ENCODE measurements at regions not wholly inside any gene's neighbourhood (a gene's known extent, or its start where the extent isn't known, plus 50 kb on each side); places are given as distances from the start of the nearest gene placed in this dataset.

DNA sequence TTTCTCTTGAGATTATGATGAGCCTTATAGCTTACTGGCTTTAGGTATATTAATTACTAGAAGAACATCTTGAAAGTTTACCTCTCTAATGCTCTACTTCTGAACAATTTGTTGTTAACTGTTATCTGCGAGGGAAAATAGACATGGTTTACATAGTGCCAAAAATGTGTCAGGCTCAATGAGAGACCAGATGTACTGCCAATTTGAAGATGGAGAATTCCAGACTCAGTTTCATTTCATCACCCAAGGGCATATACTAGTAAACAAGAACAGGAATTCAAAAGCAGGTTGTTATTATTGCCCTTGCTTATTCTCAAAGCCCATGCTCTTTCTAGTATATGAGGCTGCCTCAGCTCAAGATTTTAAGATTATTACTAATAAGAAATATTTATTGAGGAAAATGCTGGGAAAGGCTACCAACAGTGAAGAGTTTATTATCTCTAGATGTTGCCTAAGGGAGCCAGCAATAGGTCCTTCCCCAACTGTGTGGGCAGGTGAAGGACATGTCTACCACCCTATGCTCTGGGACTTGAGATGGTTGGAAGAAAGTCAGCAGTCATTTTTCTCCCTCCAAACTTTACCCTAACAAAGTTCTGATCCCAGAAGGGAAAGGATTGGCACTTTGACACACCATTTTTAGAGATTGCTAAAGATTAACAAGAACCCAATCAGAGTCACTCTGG, 792.7 kb downstream of the METTL4 start:
- no peak for DNase-seq (ENCODE audit: low read depth, low spot score)
- H3K27ac ChIP-seq (ENCODE audit: low read depth, low read length): no peak overlapping the region
- TF ChIP-seq POLR2A (IDR thresholded peaks at IDR 0.05; ENCODE audit: borderline replicate concordance, extremely low read depth, insufficient read depth, insufficient read length) (no peak), CTCF (IDR thresholded peaks at IDR 0.05 in 2 of 3, conservative IDR thresholded peaks at IDR 0.05 in 1 of 3; ENCODE audit: borderline replicate concordance in 1 of 3, insufficient read depth in 1 of 3, low read depth in 2 of 3, low read length in 2 of 3) (no peak), POLR2AphosphoS5 (IDR thresholded peaks at IDR 0.05; ENCODE audit: low read depth, low read length) (no peak), JUND (IDR thresholded peaks at IDR 0.05) (no peak), SIN3A (IDR thresholded peaks at IDR 0.05; ENCODE audit: low read depth) (no peak), EZH2phosphoT487 (IDR thresholded peaks at IDR 0.05; ENCODE audit: borderline replicate concordance) (no peak), REST (IDR thresholded peaks at IDR 0.05; ENCODE audit: low read depth) (no peak), SP1 (IDR thresholded peaks at IDR 0.05; ENCODE audit: low read depth) (no peak), FOSL1 (IDR thresholded peaks at IDR 0.05; ENCODE audit: low read depth) (no peak), RAD21 (IDR thresholded peaks at IDR 0.05; ENCODE audit: low read depth) (no peak), CBX3 (IDR thresholded peaks at IDR 0.05; ENCODE audit: low read depth) (no peak), SRF (IDR thresholded peaks at IDR 0.05; ENCODE audit: low read depth) (no peak), EGR1 (IDR thresholded peaks at IDR 0.05; ENCODE audit: low read depth) (no peak), EZH2 (IDR thresholded peaks at IDR 0.05) (no peak), ZNF274 (IDR thresholded peaks at IDR 0.05; ENCODE audit: low read depth, low read length) (no peak), CEBPB (IDR thresholded peaks at IDR 0.05; ENCODE audit: low read depth) (no peak), TCF7L2 (IDR thresholded peaks at IDR 0.05; ENCODE audit: borderline replicate concordance, extremely low read depth, insufficient read depth, insufficient read length) (no peak)
- TF ChIP-seq, protein P1, sequence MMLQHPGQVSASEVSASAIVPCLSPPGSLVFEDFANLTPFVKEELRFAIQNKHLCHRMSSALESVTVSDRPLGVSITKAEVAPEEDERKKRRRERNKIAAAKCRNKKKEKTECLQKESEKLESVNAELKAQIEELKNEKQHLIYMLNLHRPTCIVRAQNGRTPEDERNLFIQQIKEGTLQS (IDR thresholded peaks at IDR 0.05): no peak
- TF ChIP-seq, protein P2, sequence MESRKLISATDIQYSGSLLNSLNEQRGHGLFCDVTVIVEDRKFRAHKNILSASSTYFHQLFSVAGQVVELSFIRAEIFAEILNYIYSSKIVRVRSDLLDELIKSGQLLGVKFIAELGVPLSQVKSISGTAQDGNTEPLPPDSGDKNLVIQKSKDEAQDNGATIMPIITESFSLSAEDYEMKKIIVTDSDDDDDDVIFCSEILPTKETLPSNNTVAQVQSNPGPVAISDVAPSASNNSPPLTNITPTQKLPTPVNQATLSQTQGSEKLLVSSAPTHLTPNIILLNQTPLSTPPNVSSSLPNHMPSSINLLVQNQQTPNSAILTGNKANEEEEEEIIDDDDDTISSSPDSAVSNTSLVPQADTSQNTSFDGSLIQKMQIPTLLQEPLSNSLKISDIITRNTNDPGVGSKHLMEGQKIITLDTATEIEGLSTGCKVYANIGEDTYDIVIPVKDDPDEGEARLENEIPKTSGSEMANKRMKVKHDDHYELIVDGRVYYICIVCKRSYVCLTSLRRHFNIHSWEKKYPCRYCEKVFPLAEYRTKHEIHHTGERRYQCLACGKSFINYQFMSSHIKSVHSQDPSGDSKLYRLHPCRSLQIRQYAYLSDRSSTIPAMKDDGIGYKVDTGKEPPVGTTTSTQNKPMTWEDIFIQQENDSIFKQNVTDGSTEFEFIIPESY (IDR thresholded peaks at IDR 0.05; ENCODE audit: extremely low read depth, insufficient replicate concordance, low read length): no peak
- H3K4me3 ChIP-seq (replicated peaks in 1 of 2; ENCODE audit: low read depth in 1 of 2, low read length in 2 of 2): no peak overlapping the region
- no peaks in the 10 kb centered on the region for H3K79me2 ChIP-seq (ENCODE audit: insufficient read depth, low read length)
- H4K20me1 ChIP-seq (ENCODE audit: insufficient read depth): no peaks in the 10 kb centered on the region
- RAD21 ChIA-PET (ENCODE audit: low non-redundant PET in 1 of 2, low total read pairs in 2 of 2, uncharacterized antibody in 2 of 2, unreplicated experiment in 2 of 2): no interaction called here
- CTCF ChIA-PET: no interaction called here
- BruUV-seq (replicated peaks): no TSS peak
- no peaks in the 10 kb centered on the region for H3K9me3 ChIP-seq (ENCODE audit: control insufficient read depth in 1 of 2, insufficient read depth in 1 of 2, low read depth in 1 of 2, low read length in 2 of 2)
- H3K9ac ChIP-seq (ENCODE audit: low read length): no peak overlapping the region
- no peaks in the 10 kb centered on the region for H3K4me1 ChIP-seq (ENCODE audit: control insufficient read depth in 1 of 2, insufficient read depth in 2 of 2, low read length in 2 of 2)
- no peaks in the 10 kb centered on the region; the same call in 1 of the 2 replicates for H3K9me2 ChIP-seq (ENCODE audit: insufficient read depth)
- no peaks in the 10 kb centered on the region for H3K36me3 ChIP-seq (ENCODE audit: control insufficient read depth in 1 of 2, insufficient read depth in 2 of 2, low read length in 2 of 2)
- no peak for ATAC-seq
- intact Hi-C loops (cut with micrococcal nuclease): no loop called here
- no peak overlapping the region for H2AFZ ChIP-seq (ENCODE audit: low read depth, low read length, poor library complexity, severe bottlenecking)
- no peak overlapping the region for H3K4me2 ChIP-seq (ENCODE audit: low read length)
- peaks cover 15% of the 10 kb centered on the region for H3K27me3 ChIP-seq (ENCODE audit: insufficient read depth, low read length)
- POLR2A ChIA-PET: no interaction called here
